HepG2 (cell line): ENCODE measurements at regions not wholly inside any gene's neighbourhood (a gene's known extent, or its start where the extent isn't known, plus 50 kb on each side); places are given as distances from the start of the nearest gene placed in this dataset.

Experiments used
- ATAC-seq: fragments of 200-7000 bp; cut with Tn5 transposase; 3 replicates; pipeline ENCODE4 v1.9.1; 2020; ENCODE audit warnings: mild to moderate bottlenecking, moderate library complexity
- BruUV-seq: library from RNA; stranded (reverse); fragments of 400-500 nt; replicated peaks from 2 replicates; lab custom pipeline; 2021; lab: Mats Ljungman, UMichigan
- CTCF ChIA-PET: fragments of 300-600 bp; formaldehyde crosslinking; extraction: SDS; loops from one replicate; lab custom pipeline; 2021; ENCODE audit warnings: low total read pairs, inconsistent platforms, low intra/inter-chr PET ratio; lab: Yijun Ruan, JAX
- POLR2A ChIA-PET: fragments of 350-600 bp; sonication (Branson Sonifier 250); formaldehyde crosslinking; loops from one replicate; lab custom pipeline; 2020; ENCODE audit warnings: antibody characterized with exemption, inconsistent platforms; lab: Yijun Ruan, JAX
- DNase-seq: peaks from one replicate; pipeline ENCODE4 v3.0.0-alpha.2; 2015; ENCODE audit warnings: low spot score
- FAIRE-seq: peaks from 3 replicates; lab custom pipeline; 2011; peaks lifted over from hg19 to GRCh38; lab: Jason Lieb, UNC
- H2AFZ ChIP-seq: one replicate; pipeline ENCODE4 v1.6.1; 2011; ENCODE audit warnings: low read length, inconsistent platforms
- H3K27ac ChIP-seq: fragments of 300-600 bp; 3 replicates; pipeline ENCODE4 v1.8.0; 2011; ENCODE audit warnings: mixed run types, mild to moderate bottlenecking, mixed read lengths, low read length, inconsistent platforms; ENCODE audit not compliant: insufficient read depth; ENCODE audit errors: extremely low read length
- H3K27me3 ChIP-seq, 2 experiments: fragments of 200-600 bp in 1 of 2; 2 replicates in 1 of 2; 3 replicates in 1 of 2; pipeline versions ENCODE4 v1.6.0 to v1.8.0; 2011; ENCODE audit warnings: low read length in 2 of 2, mild to moderate bottlenecking in 2 of 2, moderate library complexity in 2 of 2, inconsistent platforms in 1 of 2; ENCODE audit not compliant: insufficient read depth in 2 of 2, control insufficient read depth in 1 of 2
- H3K36me3 ChIP-seq, 2 experiments: fragments of 200-600 bp in 1 of 2; replicated peaks in 1 of 2; 2 replicates in 1 of 2; 3 replicates in 1 of 2; pipeline versions ENCODE4 v1.5.1 to v1.8.0; 2011; ENCODE audit warnings: low read length in 2 of 2, inconsistent platforms in 1 of 2; ENCODE audit not compliant: insufficient read depth in 2 of 2, control insufficient read depth in 1 of 2
- H3K4me1 ChIP-seq: 2 replicates; pipeline ENCODE4 v1.5.1; 2012; ENCODE audit warnings: low read length, inconsistent platforms; ENCODE audit not compliant: insufficient read depth
- H3K4me2 ChIP-seq: 2 replicates; pipeline ENCODE4 v1.6.0; 2011; ENCODE audit warnings: low read depth, low read length, inconsistent platforms
- H3K4me3 ChIP-seq, 3 experiments: fragments of 200-600 bp in 1 of 3; sonication (generic), shearing (Covaris generic) in 1 of 3; replicated peaks in 1 of 3; 2 replicates each; pipeline ENCODE4 v1.5.1; 2011 to 2016; ENCODE audit warnings: low read length in 3 of 3, inconsistent platforms in 2 of 3, low read depth in 2 of 3, mild to moderate bottlenecking in 2 of 3, control low read depth in 1 of 3, mixed read lengths in 1 of 3; ENCODE audit not compliant: insufficient read depth in 1 of 3
- H3K79me2 ChIP-seq: one replicate; pipeline ENCODE4 v1.6.1; 2011; ENCODE audit warnings: low read length, inconsistent platforms; ENCODE audit not compliant: insufficient read depth
- H3K9ac ChIP-seq: 2 replicates; pipeline ENCODE4 v1.6.0; 2011; ENCODE audit warnings: mild to moderate bottlenecking, low read depth, low read length, inconsistent platforms; ENCODE audit not compliant: insufficient read depth
- H3K9me3 ChIP-seq: 2 replicates; pipeline ENCODE4 v1.5.1; 2012; ENCODE audit warnings: mild to moderate bottlenecking, low read length
- H4K20me1 ChIP-seq: 2 replicates; pipeline ENCODE4 v1.6.0; 2011; ENCODE audit warnings: inconsistent platforms, mild to moderate bottlenecking, low read length, moderate library complexity; ENCODE audit not compliant: insufficient read depth
- CBX2 ChIP-seq, 2 experiments: fragments of 200-600 bp in 1 of 2; sonication (generic); formaldehyde crosslinking in 1 of 2; IDR thresholded peaks; 2 replicates each; pipeline versions ENCODE4 v1.7.0 to v1.8.1; 2018 to 2022; ENCODE audit warnings: low read depth in 2 of 2, low read length in 1 of 2, mild to moderate bottlenecking in 1 of 2, missing genetic modification reagents in 1 of 2
- CCDC6 ChIP-seq: sonication (generic); formaldehyde crosslinking; IDR thresholded peaks from 2 replicates; pipeline ENCODE4 v1.8.1; 2022; ENCODE audit warnings: mild to moderate bottlenecking, missing genetic modification reagents, moderate library complexity
- FOXA1 ChIP-seq, 2 experiments: fragments of 450-650 bp in 1 of 2; sonication (generic) in 1 of 2; formaldehyde crosslinking in 1 of 2; IDR thresholded peaks; 2 replicates each; pipeline versions ENCODE4 v1.4.0 to v1.6.1; 2016 to 2020; ENCODE audit warnings: missing genetic modification reagents in 1 of 2
- FOXA3 ChIP-seq: IDR thresholded peaks from 2 replicates; pipeline ENCODE4 v1.6.1; 2016; ENCODE audit warnings: missing genetic modification reagents, missing compliant biosample characterization
- MAFG ChIP-seq: sonication (generic); formaldehyde crosslinking; IDR thresholded peaks from 2 replicates; pipeline ENCODE4 v1.5.1; 2020; ENCODE audit warnings: mild to moderate bottlenecking, missing genetic modification reagents
- MYNN ChIP-seq: sonication (generic); formaldehyde crosslinking; IDR thresholded peaks from 2 replicates; pipeline ENCODE4 v1.4.0; 2020; ENCODE audit warnings: mild to moderate bottlenecking, low read depth, missing genetic modification reagents
- NAIF1 ChIP-seq: sonication (generic); formaldehyde crosslinking; IDR thresholded peaks from 2 replicates; pipeline ENCODE4 v1.5.0; 2020; ENCODE audit warnings: mild to moderate bottlenecking, missing genetic modification reagents, borderline replicate concordance
- PRDM15 ChIP-seq: sonication (generic); formaldehyde crosslinking; IDR thresholded peaks from 2 replicates; pipeline ENCODE4 v1.4.0; 2020; ENCODE audit warnings: missing genetic modification reagents
- SIX1 ChIP-seq: sonication (generic); formaldehyde crosslinking; IDR thresholded peaks from 2 replicates; pipeline ENCODE4 v1.4.0; 2020; ENCODE audit warnings: missing genetic modification reagents, borderline replicate concordance
- SRF ChIP-seq: IDR thresholded peaks from 2 replicates; pipeline ENCODE4 v1.6.1; 2011; ENCODE audit warnings: mild to moderate bottlenecking, low read depth, low read length, moderate library complexity
- THYN1 ChIP-seq: sonication (generic); formaldehyde crosslinking; IDR thresholded peaks from 2 replicates; pipeline ENCODE4 v1.8.1; 2023; ENCODE audit warnings: low read depth, mild to moderate bottlenecking, moderate library complexity, missing genetic modification reagents, borderline replicate concordance
- ZFP62 ChIP-seq: sonication (generic); formaldehyde crosslinking; IDR thresholded peaks from 2 replicates; pipeline ENCODE4 v1.4.0; 2020; ENCODE audit warnings: missing genetic modification reagents
- ZNF33B ChIP-seq: sonication (generic); formaldehyde crosslinking; IDR thresholded peaks from 2 replicates; pipeline ENCODE4 v1.5.1; 2020; ENCODE audit warnings: mild to moderate bottlenecking, missing genetic modification reagents
- ZNF367 ChIP-seq: sonication (generic); formaldehyde crosslinking; IDR thresholded peaks from 2 replicates; pipeline ENCODE4 v1.4.0; 2020; ENCODE audit warnings: missing genetic modification reagents, borderline replicate concordance
- ZNF530 ChIP-seq: sonication (generic); formaldehyde crosslinking; IDR thresholded peaks from 2 replicates; pipeline ENCODE4 v1.5.0; 2020; ENCODE audit warnings: low read depth, mild to moderate bottlenecking, missing genetic modification reagents
- in situ Hi-C: cut with HindIII; loops from 2 replicates; pipeline ENCODE4 v1.10.0; 2017; ENCODE audit warnings: low pct_unique_long_range_greater_than_20kb; ENCODE audit not compliant: extremely low pct_ligation_motif_present
- intact Hi-C: fragments of 100-400 bp; cut with micrococcal nuclease; formaldehyde crosslinking; loops from one replicate; pipeline ENCODE4 v1.10.0; 2022; ENCODE audit not compliant: unreplicated experiment
- TF ChIP-seq, protein P1 (sequence below): sonication (generic); formaldehyde crosslinking; conservative IDR thresholded peaks from 2 replicates; pipeline ENCODE4 v1.4.0; 2020; ENCODE audit warnings: missing genetic modification reagents

- TF ChIP-seq PRDM15 (CRISPR knock-in tag) (no peak), SRF (no peak), NAIF1 (CRISPR knock-in tag) (no peak), ZFP62 (CRISPR knock-in tag) (no peak), CCDC6 (CRISPR knock-in tag) (no peak)
- TF ChIP-seq, protein P1, sequence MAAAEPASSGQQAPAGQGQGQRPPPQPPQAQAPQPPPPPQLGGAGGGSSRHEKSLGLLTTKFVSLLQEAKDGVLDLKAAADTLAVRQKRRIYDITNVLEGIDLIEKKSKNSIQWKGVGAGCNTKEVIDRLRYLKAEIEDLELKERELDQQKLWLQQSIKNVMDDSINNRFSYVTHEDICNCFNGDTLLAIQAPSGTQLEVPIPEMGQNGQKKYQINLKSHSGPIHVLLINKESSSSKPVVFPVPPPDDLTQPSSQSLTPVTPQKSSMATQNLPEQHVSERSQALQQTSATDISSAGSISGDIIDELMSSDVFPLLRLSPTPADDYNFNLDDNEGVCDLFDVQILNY: no peak
Observed at GRCh38 chr4:130361616-130362015, 1265.7 kb downstream of the C4orf33 start (continued).

DNA sequence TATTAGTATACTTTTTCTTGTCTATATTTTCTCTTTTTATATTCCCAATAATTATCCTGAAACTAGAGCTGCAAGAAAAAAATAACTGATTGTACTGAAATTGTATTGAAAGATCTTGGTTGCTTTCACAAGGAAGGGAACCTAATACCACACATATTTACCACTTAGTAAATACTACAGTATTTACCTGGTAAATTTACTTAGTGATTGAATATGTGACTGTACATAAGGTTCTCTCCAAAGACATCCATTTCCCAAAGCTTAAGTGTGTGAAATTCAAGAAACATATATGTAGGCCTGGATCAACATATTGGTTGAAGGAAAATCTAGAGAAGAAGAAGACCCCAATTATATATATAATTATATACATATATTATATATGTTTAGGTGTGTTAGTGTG lies 1272.7 kb downstream of the C4orf33 start:
- in situ Hi-C loops: no loop called here
- POLR2A ChIA-PET: no interaction called here
- no peak overlapping the region for H3K4me3 ChIP-seq
- TF ChIP-seq THYN1 (CRISPR knock-in tag) (no peak), ZNF367 (CRISPR knock-in tag) (no peak), MYNN (CRISPR knock-in tag) (no peak), SIX1 (CRISPR knock-in tag) (peak; percentile 33; the same call in 1 of the 2 replicates), CBX2 (IDR thresholded peaks at IDR 0.05; ENCODE audit: low read depth, low read length) (no peak), CBX2 (CRISPR knock-in tag; IDR thresholded peaks at IDR 0.05; ENCODE audit: low read depth) (no peak), ZNF530 (CRISPR knock-in tag) (no peak), ZNF33B (CRISPR knock-in tag) (no peak), FOXA3 (CRISPR knock-in tag) (peak; percentile 43; the same call in 1 of the 2 replicates), FOXA1 (IDR thresholded peaks at IDR 0.05) (0 out of 2 replicates have a peak, but pooled peaks have one; percentile 17), FOXA1 (CRISPR knock-in tag; IDR thresholded peaks at IDR 0.05) (no peak), MAFG (CRISPR knock-in tag) (no peak)
- TF ChIP-seq, all 625 proteins: peak for 3
- no peak overlapping the region for H3K27ac ChIP-seq
- H3K4me2 ChIP-seq: no peak overlapping the region
- H3K27me3 ChIP-seq: no peaks in the 10 kb centered on the region
- no peaks in the 10 kb centered on the region for H3K9me3 ChIP-seq
- CTCF ChIA-PET: no interaction called here
- no peak overlapping the region for H3K9ac ChIP-seq
- FAIRE-seq (no peak), ATAC-seq (no peak), DNase-seq (no peak)
- H2AFZ ChIP-seq: no peak overlapping the region
- H3K79me2 ChIP-seq: no peaks in the 10 kb centered on the region
- no peaks in the 10 kb centered on the region for H3K4me1 ChIP-seq
- BruUV-seq: no TSS peak
- intact Hi-C loops: no loop called here
- H3K36me3 ChIP-seq: no peaks in the 10 kb centered on the region
- no peaks in the 10 kb centered on the region for H4K20me1 ChIP-seq
